ENCODE measurements at regions not wholly inside any gene's neighbourhood (a gene's known extent, or its start where the extent isn't known, plus 50 kb on each side); places are given as distances from the start of the nearest gene placed in this dataset.

- no peak for DNase-seq (ENCODE audit: low spot score)
Measured at GRCh38 chr7:155202106-155202871, 95.4 kb upstream of the INSIG1 start.

GRCh38 chr7:155203059-155203881 is 94.4 kb upstream of the INSIG1 start:
- DNase-seq (ENCODE audit: low spot score), result no peak

GRCh38 chr7:155203882-155204691 is 93.6 kb upstream of the INSIG1 start:
- DNase-seq (ENCODE audit: low spot score), result no peak

GRCh38 chr7:155204744-155205367 is 92.8 kb upstream of the INSIG1 start:
- no peak for DNase-seq (ENCODE audit: low spot score)

- no peak for DNase-seq (ENCODE audit: low spot score)
Measured at GRCh38 chr7:155205368-155206317, 92.0 kb upstream of the INSIG1 start.

- DNase-seq (ENCODE audit: low spot score), result no peak
Measured at GRCh38 chr7:155206318-155207020, 91.2 kb upstream of the INSIG1 start.

GRCh38 chr7:155207326-155208002 is 90.2 kb upstream of the INSIG1 start:
- no peak for DNase-seq (ENCODE audit: low spot score)

GRCh38 chr7:155208681-155209477 is 88.8 kb upstream of the INSIG1 start:
- DNase-seq (ENCODE audit: low spot score), result no peak

- no peak for DNase-seq (ENCODE audit: low spot score)
Measured at GRCh38 chr7:155209478-155210319, 88.0 kb upstream of the INSIG1 start.

- DNase-seq (ENCODE audit: low spot score), result no peak
Measured at GRCh38 chr7:155210356-155210755, 87.3 kb upstream of the INSIG1 start.

GRCh38 chr7:155211173-155211572 is 86.5 kb upstream of the INSIG1 start:
- no peak for DNase-seq (ENCODE audit: low spot score)

GRCh38 chr7:155211761-155212160 is 85.9 kb upstream of the INSIG1 start:
- DNase-seq (ENCODE audit: low spot score), result no peak

GRCh38 chr7:155212301-155213015 is 85.2 kb upstream of the INSIG1 start:
- no peak for DNase-seq (ENCODE audit: low spot score)

- DNase-seq (ENCODE audit: low spot score), result no peak
Measured at GRCh38 chr7:155213385-155213784, 84.3 kb upstream of the INSIG1 start.

- no peak for DNase-seq (ENCODE audit: low spot score)
Measured at GRCh38 chr7:155213955-155214740, 83.5 kb upstream of the INSIG1 start.

GRCh38 chr7:155215576-155216325 is 81.9 kb upstream of the INSIG1 start:
- DNase-seq (ENCODE audit: low spot score), result no peak

Measured in HuH-7 (cell line).